Activated CD4-positive, alpha-beta T cell treated with anti-CD3 and anti-CD28 coated beads for 48 hours (primary cell): ENCODE measurements at regions not wholly inside any gene's neighbourhood (a gene's known extent, or its start where the extent isn't known, plus 50 kb on each side); places are given as distances from the start of the nearest gene placed in this dataset.
"Not testable (repeated sequence)": the region's sequence is repeated elsewhere in the genome, so short reads cannot be mapped to it uniquely, and the experiment has no call there.

Experiments
- DNase-seq: peaks from one replicate; pipeline ENCODE4 v3.0.0-alpha.2; 2020

GRCh38 chr7:56697058-56697457 lies 435.2 kb downstream of the ZNF479 start:
- DNase-seq: not testable (repeated sequence)

GRCh38 chr7:56686276-56686859 lies 445.9 kb downstream of the ZNF479 start:
- DNase-seq: no peak

DNA sequence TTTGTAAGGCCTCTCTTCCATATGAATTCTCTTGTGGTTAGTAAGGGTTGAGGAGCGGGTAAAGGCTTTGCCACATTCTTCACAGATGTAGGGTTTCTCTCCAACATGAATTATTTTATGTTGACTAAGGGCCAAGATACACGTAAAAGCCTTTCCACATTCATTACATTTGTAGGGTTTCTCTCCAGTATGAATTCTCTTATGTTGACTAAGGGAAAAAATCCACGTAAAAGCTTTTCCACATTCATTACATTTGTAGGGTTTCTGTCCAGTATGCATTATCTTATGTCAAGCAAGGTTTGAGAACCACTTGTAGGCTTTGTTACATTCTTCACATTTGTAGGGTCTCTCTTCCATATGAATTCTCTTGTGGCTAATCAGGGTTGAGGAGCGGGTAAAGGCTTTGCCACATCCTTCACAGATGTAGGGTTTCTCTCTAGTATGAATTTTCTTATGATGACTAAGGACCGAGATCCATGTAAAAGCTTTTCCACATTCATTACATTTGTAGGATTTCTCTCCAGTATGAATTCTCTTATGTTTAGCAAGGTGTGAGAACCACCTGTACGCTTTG lies 493.0 kb downstream of the ZNF479 start:
- no peak for DNase-seq

DNA sequence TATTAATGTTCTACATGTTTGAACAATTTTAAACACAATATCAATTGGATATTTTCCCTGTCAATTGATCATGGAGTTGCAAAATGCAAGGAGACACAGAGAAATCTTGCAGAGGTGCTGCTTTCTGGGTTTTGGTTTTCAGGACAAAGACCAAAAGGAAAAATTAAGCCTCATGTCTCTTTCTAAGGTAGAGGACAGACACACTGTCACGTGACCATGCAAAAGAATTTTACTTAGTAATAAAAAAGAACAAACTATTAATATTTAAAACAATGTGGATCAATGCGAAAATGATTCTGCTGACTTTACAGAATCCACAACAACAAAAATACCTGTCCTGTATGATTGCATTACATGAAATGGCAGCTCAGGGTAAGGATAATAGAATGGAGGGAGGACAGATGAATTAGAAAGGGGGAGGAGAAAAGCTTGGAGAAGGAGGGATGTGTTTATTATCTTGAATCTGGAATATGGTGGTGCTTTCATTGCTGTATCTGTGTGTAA lies 493.7 kb upstream of the NUPR2 start:
- DNase-seq: no peak

DNA sequence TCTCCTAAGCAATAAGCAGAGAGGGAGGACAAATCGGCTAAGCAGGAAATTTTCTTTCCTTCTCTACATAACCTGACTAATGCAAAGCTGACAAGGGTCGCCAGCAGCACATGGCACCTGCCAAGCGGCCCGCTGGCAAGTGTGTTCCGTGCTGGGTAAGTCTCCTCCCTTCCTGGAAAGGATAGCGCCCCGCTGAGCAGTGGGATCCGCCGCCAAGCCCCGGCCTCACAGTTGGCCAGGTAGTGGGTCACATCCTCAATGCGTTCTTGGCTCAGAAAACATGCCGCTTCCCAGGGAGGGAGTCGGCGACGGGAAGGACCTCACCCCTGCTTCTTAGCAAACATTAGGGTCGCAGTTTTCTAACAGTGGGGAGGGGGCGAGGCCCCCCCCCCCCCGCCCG lies 488.9 kb upstream of the NUPR2 start:
- no peak for DNase-seq

- no peak for DNase-seq
These were observed 462.4 kb upstream of the NUPR2 start for GRCh38 chr7:56578612-56579011.

DNA sequence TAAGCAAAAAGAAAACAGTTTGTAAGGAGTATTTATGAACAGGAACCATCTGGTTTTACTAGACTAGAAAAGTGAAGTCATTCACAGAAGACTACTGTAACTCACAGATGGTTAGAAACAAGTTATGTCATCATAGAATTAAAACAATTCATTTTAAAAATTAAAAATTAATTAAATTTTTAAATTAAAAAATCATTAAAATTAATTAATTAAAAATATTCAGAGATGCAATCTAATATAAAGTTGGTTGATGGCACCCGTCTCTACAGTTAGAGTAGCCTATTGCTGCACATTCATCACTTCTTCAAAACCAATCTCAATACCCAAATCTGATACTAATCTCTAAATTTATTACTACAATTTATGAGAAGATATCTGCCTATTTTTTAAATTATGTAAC lies 454.8 kb upstream of the NUPR2 start:
- no peak for DNase-seq

GRCh38 chr7:56538541-56539429 lies 422.6 kb upstream of the NUPR2 start:
- no peak for DNase-seq

DNA sequence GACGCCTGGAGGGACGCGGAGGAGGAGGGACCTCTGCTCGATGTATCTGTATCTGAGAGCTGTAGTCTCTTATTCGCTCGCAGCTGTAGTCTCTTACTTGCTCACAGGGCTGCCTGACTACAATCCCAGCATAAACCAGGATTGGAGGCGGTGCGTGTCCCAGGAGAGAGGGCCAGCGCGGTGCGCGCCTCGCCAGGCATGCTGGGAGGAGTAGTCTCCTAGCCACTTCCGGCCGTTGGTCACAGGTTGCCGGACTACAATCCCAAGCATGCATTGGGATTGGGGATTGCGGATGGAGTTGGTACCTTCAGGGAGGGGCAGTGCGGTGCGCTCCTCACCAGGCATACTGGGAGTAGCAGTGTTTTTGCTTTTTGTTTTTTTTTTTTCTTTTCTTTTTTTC lies 421.7 kb upstream of the NUPR2 start:
- no peak for DNase-seq

DNA sequence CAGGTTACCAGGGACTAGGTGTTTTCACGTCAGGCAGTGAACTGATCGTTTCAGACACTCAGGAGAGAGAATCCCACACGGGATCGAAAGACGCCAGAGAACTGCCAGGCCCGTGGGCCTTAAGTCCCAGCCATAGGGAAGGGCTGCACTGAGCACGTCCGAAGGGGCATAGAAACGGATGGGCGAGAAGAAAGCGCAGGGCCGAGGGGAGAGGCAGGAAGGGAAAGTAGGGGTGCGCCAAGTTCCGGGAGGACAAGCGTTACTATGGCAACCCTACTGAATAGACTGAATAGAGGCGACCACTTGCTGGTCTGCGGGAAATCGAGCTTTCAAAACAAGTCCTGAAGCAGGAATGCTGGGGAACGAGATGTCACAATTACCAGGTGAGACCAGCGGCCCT lies 421.3 kb upstream of the NUPR2 start:
- no peak for DNase-seq

DNA sequence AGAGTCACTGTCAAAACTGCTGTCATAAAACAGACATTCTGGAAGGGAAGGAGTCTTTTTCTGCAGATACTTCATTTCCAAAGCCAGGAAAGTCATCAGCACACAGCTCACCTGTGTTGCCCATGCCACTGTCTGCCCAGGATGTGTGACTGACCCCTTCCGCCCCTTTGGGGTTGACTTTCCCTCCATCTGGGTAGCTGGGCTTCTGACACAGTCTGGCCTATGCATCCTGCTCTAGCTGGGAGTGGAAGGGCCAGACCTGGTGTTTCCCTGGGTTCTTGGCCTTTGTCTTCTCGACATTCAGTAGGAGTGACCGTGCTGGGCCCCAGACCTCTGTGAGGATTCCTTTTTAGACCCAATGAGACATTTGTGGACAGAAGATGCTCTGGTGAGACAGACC lies 378.9 kb upstream of the NUPR2 start:
- no peak for DNase-seq

- DNase-seq: no peak
These were observed 377.7 kb upstream of the NUPR2 start for GRCh38 chr7:56493704-56494450.

DNA sequence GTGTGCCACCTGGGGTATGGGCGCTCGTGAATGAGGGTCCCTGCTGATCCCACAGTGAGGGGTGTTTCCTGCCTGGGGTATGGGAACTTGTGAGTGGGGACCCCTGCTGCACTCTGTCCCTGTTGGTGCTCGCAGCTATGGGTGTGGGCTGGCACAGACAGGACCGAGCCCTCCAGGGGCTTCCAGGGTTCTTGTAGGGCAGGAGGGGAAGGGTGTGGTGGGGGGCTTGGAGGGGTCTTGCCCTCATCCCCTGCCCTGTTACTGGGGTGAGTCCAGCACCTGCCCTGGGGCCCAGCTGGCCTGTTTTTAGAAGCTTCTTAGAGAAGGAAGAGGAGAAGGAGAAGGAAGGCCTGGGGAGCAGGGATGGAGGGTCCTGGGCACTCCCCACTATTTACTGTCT lies 377.0 kb upstream of the NUPR2 start:
- DNase-seq: no peak

GRCh38 chr7:56491636-56492425 lies 375.6 kb upstream of the NUPR2 start:
- no peak for DNase-seq

- DNase-seq: no peak
These were observed 367.8 kb upstream of the NUPR2 start for GRCh38 chr7:56483861-56484550.

- no peak for DNase-seq
These were observed 366.9 kb upstream of the NUPR2 start for GRCh38 chr7:56483153-56483552.

- DNase-seq: no peak
These were observed 363.5 kb upstream of the NUPR2 start for GRCh38 chr7:56479748-56480147.

- no peak for DNase-seq
These were observed 362.9 kb upstream of the NUPR2 start for GRCh38 chr7:56479136-56479535.

DNA sequence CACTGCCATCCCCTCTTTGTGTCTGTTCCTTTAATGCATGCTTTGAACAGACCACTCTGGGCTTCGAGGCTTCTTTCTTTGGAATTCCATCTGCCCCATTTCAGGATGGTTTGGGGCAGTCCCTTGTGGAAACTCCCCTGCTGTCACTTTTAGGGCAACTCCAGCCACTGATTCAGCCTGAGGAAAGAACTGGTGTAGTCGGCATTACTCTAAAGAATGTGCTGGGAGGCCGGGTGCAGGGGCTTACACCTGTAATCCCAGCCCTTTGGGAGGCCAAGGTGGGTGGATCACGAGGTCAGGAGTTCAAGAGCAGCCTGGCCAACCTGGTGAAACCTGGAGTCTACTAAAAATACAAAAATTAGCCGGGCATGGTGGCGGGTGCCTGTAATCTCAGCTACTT lies 358.1 kb upstream of the NUPR2 start:
- no peak for DNase-seq

DNA sequence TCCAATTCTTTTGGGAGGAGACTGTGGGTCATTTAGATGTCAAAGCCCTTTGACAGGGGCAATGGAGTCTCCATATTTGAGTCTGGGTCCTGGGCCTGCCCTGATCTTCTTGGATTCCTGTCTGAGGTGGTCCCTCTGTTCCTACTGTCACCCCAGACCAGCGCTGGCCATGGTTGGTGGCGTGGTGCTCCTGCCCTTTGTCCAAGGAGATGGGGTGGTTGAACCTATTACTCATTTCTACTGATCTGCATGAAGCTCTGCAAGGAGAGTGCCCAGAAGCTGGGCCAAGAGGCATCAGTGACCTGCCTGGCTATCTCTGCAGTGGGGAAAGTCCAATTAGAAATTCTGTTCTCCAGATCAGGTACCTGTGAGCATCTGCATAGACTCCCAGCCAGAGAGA lies 355.6 kb upstream of the NUPR2 start:
- DNase-seq: no peak

DNA sequence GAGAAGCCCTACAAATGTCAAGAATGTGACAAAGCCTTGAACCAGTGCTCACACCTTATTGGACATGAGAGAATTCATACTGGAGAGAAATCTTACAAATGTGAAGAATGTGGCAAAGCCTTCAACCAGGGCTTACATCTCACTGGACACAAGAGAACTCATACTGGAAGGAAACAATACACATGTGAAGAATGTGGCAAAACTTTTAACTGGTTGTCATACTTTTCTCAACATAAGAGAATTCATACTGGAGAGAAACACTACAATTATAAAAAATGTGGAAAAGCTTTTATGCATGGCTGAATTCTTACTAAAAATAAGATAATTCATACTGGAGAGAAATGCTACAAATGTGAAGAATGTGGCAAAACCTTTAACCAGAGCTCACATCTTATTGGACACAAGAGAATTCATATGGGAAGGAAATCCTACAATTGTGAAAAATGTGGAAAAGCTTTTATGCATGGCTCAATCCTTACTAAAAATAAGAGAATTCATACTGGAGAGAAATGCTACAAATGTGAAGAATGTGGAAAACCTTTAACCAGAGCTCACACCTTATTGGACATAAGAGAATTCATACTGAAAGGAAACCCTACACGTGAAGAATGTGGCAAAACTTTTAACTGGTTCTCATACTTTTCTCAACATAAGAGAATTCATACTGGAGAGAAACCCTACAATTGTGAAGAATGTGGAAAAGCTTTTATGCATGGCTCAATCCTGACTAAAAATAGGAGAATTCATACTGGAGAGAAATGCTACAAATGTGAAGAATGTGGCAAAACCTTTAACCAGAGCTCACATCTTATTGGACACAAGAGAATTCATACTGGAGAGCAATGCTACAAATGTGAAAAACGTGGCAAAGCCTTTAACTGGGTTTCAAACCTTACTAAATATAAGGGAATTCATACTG lies 350.6 kb upstream of the NUPR2 start:
- DNase-seq: not testable (repeated sequence)
